K562 (cell line): ENCODE measurements at regions not wholly inside any gene's neighbourhood (a gene's known extent, or its start where the extent isn't known, plus 50 kb on each side); places are given as distances from the start of the nearest gene placed in this dataset.

Experiments
- CBFB ChIP-seq: sonication (generic); formaldehyde crosslinking; IDR thresholded peaks from 2 replicates; pipeline ENCODE4 v1.4.0; 2020; ENCODE audit warnings: mild to moderate bottlenecking, missing genetic modification reagents
- CTCF ChIP-seq, 3 experiments: IDR thresholded peaks in 2 of 3; conservative IDR thresholded peaks in 1 of 3; 2 replicates each; pipeline ENCODE4 v1.5.1; 2011 to 2012; ENCODE audit warnings: low read length in 3 of 3, mild to moderate bottlenecking in 3 of 3, control low read depth in 2 of 3, improper control_type of control experiment in 1 of 3, inconsistent platforms in 1 of 3, low read depth in 1 of 3, mixed read lengths in 1 of 3, moderate library complexity in 1 of 3; ENCODE audit not compliant: insufficient read depth in 2 of 3
- EZH2 ChIP-seq: IDR thresholded peaks from 2 replicates; pipeline ENCODE4 v1.6.1; 2012; ENCODE audit warnings: low read depth, mild to moderate bottlenecking, inconsistent platforms, low read length, borderline replicate concordance
- FOSL1 ChIP-seq: fragments of 200-800 bp; sonication (Bioruptor generic); conservative IDR thresholded peaks from 2 replicates; pipeline ENCODE4 v1.6.1; 2016; ENCODE audit warnings: missing genetic modification characterization, missing compliant biosample characterization
- FOXA1 ChIP-seq: fragments of 450-650 bp; IDR thresholded peaks from 2 replicates; pipeline ENCODE4 v1.6.1; 2016; ENCODE audit warnings: mild to moderate bottlenecking, borderline replicate concordance
- HINFP ChIP-seq: fragments of 450-650 bp; conservative IDR thresholded peaks from 2 replicates; pipeline ENCODE4 v1.6.1; 2016; ENCODE audit warnings: missing genetic modification characterization, low read depth, mild to moderate bottlenecking, control low read depth, missing compliant biosample characterization
- HNRNPUL1 ChIP-seq: fragments of 200-400 bp; formaldehyde crosslinking; IDR thresholded peaks from 2 replicates; pipeline ENCODE4 v1.6.1; 2017; ENCODE audit warnings: low read length
- KDM1A ChIP-seq, 2 experiments: fragments of 450-650 bp; IDR thresholded peaks; 2 replicates each; pipeline ENCODE4 v1.6.1; 2016; ENCODE audit warnings: mild to moderate bottlenecking in 2 of 2
- MCM5 ChIP-seq: fragments of 450-650 bp; IDR thresholded peaks from 2 replicates; pipeline ENCODE4 v1.6.1; 2016; ENCODE audit warnings: low read depth
- MYC ChIP-seq, 2 experiments: fragments of 250-450 bp in 1 of 2; sonication (Bioruptor Pico) in 1 of 2; IDR thresholded peaks; 2 replicates each; pipeline versions ENCODE4 v1.5.1 to v1.6.1; 2012 to 2021; ENCODE audit warnings: low read depth in 2 of 2, borderline replicate concordance in 1 of 2, improper control_type of control experiment in 1 of 2, low read length in 1 of 2, mild to moderate bottlenecking in 1 of 2, moderate library complexity in 1 of 2
- NCOA2 ChIP-seq, 2 experiments: fragments of 450-650 bp; IDR thresholded peaks; 2 replicates each; pipeline ENCODE4 v1.6.1; 2018; ENCODE audit warnings: mild to moderate bottlenecking in 2 of 2, moderate library complexity in 1 of 2; ENCODE audit not compliant: partially characterized antibody in 2 of 2
- TCF7L2 ChIP-seq: fragments of 150-350 bp; IDR thresholded peaks from 2 replicates; pipeline ENCODE4 v1.6.1; 2016; ENCODE audit warnings: low read depth, mild to moderate bottlenecking, low read length, moderate library complexity
- ZNF12 ChIP-seq: sonication (generic); formaldehyde crosslinking; IDR thresholded peaks from 2 replicates; pipeline ENCODE4 v1.4.0; 2020; ENCODE audit warnings: mild to moderate bottlenecking, missing genetic modification reagents
- ZNF318 ChIP-seq, 2 experiments: fragments of 450-650 bp; IDR thresholded peaks; 2 replicates each; pipeline ENCODE4 v1.6.1; 2016; ENCODE audit warnings: mild to moderate bottlenecking in 2 of 2, borderline replicate concordance in 1 of 2, low read depth in 1 of 2, moderate library complexity in 1 of 2

- no peak for TF ChIP-seq EZH2
- no peak for TF ChIP-seq KDM1A (IDR thresholded peaks at IDR 0.05)
- TF ChIP-seq MYC (IDR thresholded peaks at IDR 0.05; ENCODE audit: low read depth, low read length) = no peak
- TF ChIP-seq MYC (CRISPR knock-in tag; IDR thresholded peaks at IDR 0.05; ENCODE audit: borderline replicate concordance, low read depth) = no peak
- TF ChIP-seq ZNF12 = no peak
- no peak for TF ChIP-seq CTCF (IDR thresholded peaks at IDR 0.05 in 2 of 3, conservative IDR thresholded peaks at IDR 0.05 in 1 of 3; ENCODE audit: insufficient read depth in 2 of 3, low read depth in 1 of 3, low read length in 3 of 3)
- TF ChIP-seq TCF7L2 = no peak
- no peak for TF ChIP-seq MCM5
- TF ChIP-seq HINFP (tag) = no peak
- no peak for TF ChIP-seq FOSL1 (tag)
- no peak for TF ChIP-seq NCOA2 (IDR thresholded peaks at IDR 0.05; ENCODE audit: partially characterized antibody in 2 of 2)
- no peak for TF ChIP-seq HNRNPUL1
- TF ChIP-seq FOXA1 = no peak
- TF ChIP-seq ZNF318 (IDR thresholded peaks at IDR 0.05; ENCODE audit: borderline replicate concordance in 1 of 2, low read depth in 1 of 2) = no peak
- TF ChIP-seq CBFB (CRISPR knock-in tag) = no peak
Measured at GRCh38 chr2:142294225-142294624, 163.4 kb upstream of the LRP1B start.
